Smooth muscle cell (in vitro differentiated cells): ENCODE measurements at regions not wholly inside any gene's neighbourhood (a gene's known extent, or its start where the extent isn't known, plus 50 kb on each side); places are given as distances from the start of the nearest gene placed in this dataset.

Source experiments
- DNase-seq: peaks from one replicate; lab custom pipeline; 2025; ENCODE audit not compliant: unreplicated experiment; lab: John Stamatoyannopoulos, UW
- H2AFZ ChIP-seq: fragments of 200-600 bp; sonication (generic); 2 replicates; pipeline ENCODE4 v1.6.0; 2016; ENCODE audit warnings: antibody characterized with exemption, low read depth, mild to moderate bottlenecking
- H3F3A ChIP-seq: fragments of 200-600 bp; sonication (generic); 2 replicates; pipeline ENCODE4 v1.6.0; 2017; ENCODE audit warnings: antibody characterized with exemption, low read depth
- H3K27ac ChIP-seq: fragments of 200-600 bp; sonication (generic); 2 replicates; pipeline ENCODE4 v1.5.1; 2016; ENCODE audit warnings: low read depth, mild to moderate bottlenecking
- H3K27me3 ChIP-seq: fragments of 200-600 bp; sonication (generic); 2 replicates; pipeline ENCODE4 v1.6.1; 2016; ENCODE audit warnings: low read depth, mild to moderate bottlenecking
- H3K36me3 ChIP-seq: fragments of 200-600 bp; sonication (generic); 2 replicates; pipeline ENCODE4 v1.5.1; 2016; ENCODE audit warnings: low read depth
- H3K4me1 ChIP-seq: fragments of 200-600 bp; sonication (generic); 2 replicates; pipeline ENCODE4 v1.5.1; 2016; ENCODE audit warnings: low read depth
- H3K4me2 ChIP-seq: fragments of 200-600 bp; sonication (generic); 2 replicates; pipeline ENCODE4 v1.6.0; 2016; ENCODE audit warnings: mild to moderate bottlenecking
- H3K4me3 ChIP-seq: fragments of 200-600 bp; sonication (generic); 2 replicates; pipeline ENCODE4 v1.5.1; 2016; ENCODE audit warnings: mild to moderate bottlenecking
- H3K79me2 ChIP-seq: fragments of 200-600 bp; sonication (generic); 2 replicates; pipeline ENCODE4 v1.6.0; 2016; ENCODE audit warnings: low read depth, mild to moderate bottlenecking
- H3K9ac ChIP-seq: fragments of 200-600 bp; sonication (generic); 2 replicates; pipeline ENCODE4 v1.6.0; 2016; ENCODE audit warnings: low read depth
- H3K9me3 ChIP-seq: fragments of 200-600 bp; sonication (generic); replicated peaks from 2 replicates; pipeline ENCODE4 v1.5.1; 2016; ENCODE audit warnings: low read depth
- H4K20me1 ChIP-seq: fragments of 200-600 bp; sonication (generic); 2 replicates; pipeline ENCODE4 v1.6.0; 2016; ENCODE audit warnings: low read depth
- CTCF ChIP-seq: fragments of 200-600 bp; sonication (generic); IDR thresholded peaks from 2 replicates; pipeline ENCODE4 v1.5.1; 2017; ENCODE audit warnings: borderline replicate concordance, mild to moderate bottlenecking, antibody characterized with exemption; ENCODE audit not compliant: insufficient read depth, poor library complexity, severe bottlenecking
- WGBS: methylation state at CpG from one replicate; pipeline ENCODE4 v1.1.7; 2016; ENCODE audit warnings: low lambda C conversion rate; 5-methylcytosine and 5-hydroxymethylcytosine counted together

- H3K9me3 ChIP-seq, result no peaks in the 10 kb centered on the region
- H3K4me1 ChIP-seq, result peaks cover 4% of the 10 kb centered on the region
- no peaks in the 10 kb centered on the region for H3K36me3 ChIP-seq
- no peak for TF ChIP-seq CTCF
- no peak overlapping the region for H3K4me3 ChIP-seq
- no peaks in the 10 kb centered on the region for H3F3A ChIP-seq
- no peaks in the 10 kb centered on the region for H3K27me3 ChIP-seq
- H3K4me2 ChIP-seq, result no peak overlapping the region
- H3K9ac ChIP-seq, result no peak overlapping the region
- H3K79me2 ChIP-seq, result no peaks in the 10 kb centered on the region
- H2AFZ ChIP-seq, result no peak overlapping the region
- H4K20me1 ChIP-seq, result no peaks in the 10 kb centered on the region
- DNase-seq, result no peak
- H3K27ac ChIP-seq, result no peak overlapping the region
- 98% methylated on average over 4 of the region's 4 CpGs for WGBS
Measured at GRCh38 chr4:151962138-151962823, 201.5 kb upstream of the GATB start.

- Histone ChIP-seq H3K9ac (no peak overlapping the region), H3K79me2 (no peaks in the 10 kb centered on the region), H3K4me3 (no peak overlapping the region), H3K4me2 (no peak overlapping the region), H3F3A (no peaks in the 10 kb centered on the region), H3K36me3 (no peaks in the 10 kb centered on the region), H4K20me1 (no peaks in the 10 kb centered on the region), H2AFZ (no peak overlapping the region), H3K9me3 (no peaks in the 10 kb centered on the region), H3K27ac (no peak overlapping the region), H3K4me1 (peaks cover 12% of the 10 kb centered on the region), H3K27me3 (no peaks in the 10 kb centered on the region)
- no peak for DNase-seq
- no peak for TF ChIP-seq CTCF
- 87% methylated on average over 2 of the region's 2 CpGs for WGBS
Measured at GRCh38 chr4:151961456-151961855, 200.6 kb upstream of the GATB start.

- Histone ChIP-seq H3K79me2 (no peaks in the 10 kb centered on the region), H3F3A (no peaks in the 10 kb centered on the region), H3K36me3 (no peaks in the 10 kb centered on the region), H3K27me3 (no peaks in the 10 kb centered on the region), H3K4me2 (no peak overlapping the region), H3K4me1 (peaks cover 16% of the 10 kb centered on the region), H2AFZ (no peak overlapping the region), H3K9ac (no peak overlapping the region), H3K4me3 (no peak overlapping the region), H4K20me1 (no peaks in the 10 kb centered on the region), H3K27ac (no peak overlapping the region), H3K9me3 (no peaks in the 10 kb centered on the region)
- TF ChIP-seq CTCF, result no peak
- 76% methylated on average over 11 of the region's 11 CpGs for WGBS
- no peak for DNase-seq
Measured at GRCh38 chr4:151960449-151961230, 199.8 kb upstream of the GATB start.
